Stomach (tissue), 8 donors: ENCODE measurements at regions not wholly inside any gene's neighbourhood (a gene's known extent, or its start where the extent isn't known, plus 50 kb on each side); places are given as distances from the start of the nearest gene placed in this dataset.
A peak's percentile ranks its signal among the peaks of the same experiment; 100 is the strongest.

Source experiments
- DNase-seq, 2 donors: peaks; one replicate each; pipeline versions ENCODE4 v3.0.0 to v3.0.0-alpha.2; 2013 to 2019
- H3K27ac ChIP-seq, 5 donors: fragments of 200-600 bp in 4 of 5; sonication (generic) in 4 of 5; one replicate each; pipeline ENCODE4 v1.5.1; 2013 to 2019; ENCODE audit warnings: mild to moderate bottlenecking in 1 of 5, moderate library complexity in 1 of 5
- H3K27me3 ChIP-seq, 3 donors: fragments of 200-600 bp; sonication (generic); one replicate each; pipeline ENCODE4 v1.5.1; 2017 to 2019; ENCODE audit warnings: mixed run types in 1 of 3
- H3K36me3 ChIP-seq, 4 donors: fragments of 200-600 bp; sonication (generic); 1 replicate in 3 of 4; 2 replicates in 1 of 4; pipeline ENCODE4 v1.5.1; 2016 to 2019
- H3K4me1 ChIP-seq, 4 donors: fragments of 200-600 bp; sonication (generic); one replicate each; pipeline ENCODE4 v1.5.1; 2016 to 2019
- H3K4me3 ChIP-seq, 4 donors: fragments of 200-600 bp; sonication (generic) in 3 of 4; one replicate each; pipeline ENCODE4 v1.5.1; 2016 to 2019; ENCODE audit warnings: mild to moderate bottlenecking in 1 of 4
- H3K9me3 ChIP-seq, 4 donors: fragments of 200-600 bp; sonication (generic); one replicate each; pipeline ENCODE4 v1.5.1; 2016 to 2019
- EP300 ChIP-seq: sonication (generic); formaldehyde crosslinking; IDR thresholded peaks from one replicate; pipeline ENCODE4 v1.6.1; 2017; ENCODE audit warnings: antibody characterized with exemption
- POLR2A ChIP-seq, 4 donors: fragments of 450-650 bp; IDR thresholded peaks; one replicate each; pipeline ENCODE4 v1.6.1; 2016; ENCODE audit warnings: antibody characterized with exemption in 4 of 4, control low read depth in 2 of 4, mild to moderate bottlenecking in 1 of 4, moderate library complexity in 1 of 4
- POLR2AphosphoS5 ChIP-seq, 3 donors: sonication (generic); formaldehyde crosslinking; IDR thresholded peaks; one replicate each; pipeline ENCODE4 v1.6.1; 2016; ENCODE audit warnings: antibody characterized with exemption in 3 of 3
- WGBS, 5 donors: extraction: QIAGEN DNeasy Blood & Tissue Kit in 3 of 5; methylation state at CpG; one replicate each; pipeline versions ENCODE4 v1.1.5 to v1.1.7; 2013 to 2018; 5-methylcytosine and 5-hydroxymethylcytosine counted together
- intact Hi-C: fragments of 100-400 bp; cut with DNase I; formaldehyde crosslinking; loops from one replicate; pipeline ENCODE4 v1.15.1; 2023; ENCODE audit warnings: low total_unique reads
- TF ChIP-seq, protein P1 (sequence below), 7 experiments: fragments of 450-650 bp in 4 of 7; fragments of 200-600 bp in 3 of 7; sonication (generic) in 3 of 7; IDR thresholded peaks; one replicate each; pipeline ENCODE4 v1.5.1; 2016 to 2019; ENCODE audit warnings: antibody characterized with exemption in 7 of 7, control low read depth in 2 of 7, mild to moderate bottlenecking in 1 of 7
- donor health status: healthy with polysubstance abuse.
- donor health status: Bipolar disorder and iron deficiency.
- donor health status: healthy.

DNA sequence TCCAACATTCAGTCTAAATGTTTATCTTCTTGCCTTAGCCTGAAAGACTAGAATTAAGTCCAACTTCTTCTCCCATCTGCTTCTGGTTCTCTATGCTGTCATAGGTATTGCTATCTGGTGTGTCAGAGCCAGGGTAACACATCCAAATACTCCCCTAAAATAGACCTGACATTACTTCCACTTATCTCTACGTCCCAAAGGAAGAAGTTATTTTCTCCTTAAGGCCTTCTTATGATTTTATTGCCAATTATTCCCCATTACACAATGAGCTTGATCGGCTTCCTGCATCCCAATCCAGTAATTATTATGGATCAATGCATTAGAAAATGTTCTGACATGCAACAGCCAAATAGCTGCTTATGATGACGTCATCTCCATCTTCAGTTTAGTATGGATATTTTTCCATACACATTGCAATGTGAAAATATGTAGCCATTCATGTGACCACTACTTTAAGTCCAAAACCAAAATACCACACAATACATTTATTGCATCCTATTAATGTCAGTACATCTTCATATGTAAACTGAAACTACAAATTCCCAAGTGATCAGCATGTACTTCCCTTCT is 555.5 kb downstream of the MAT2B start:
- Histone ChIP-seq H3K9me3 (no peaks in the 10 kb centered on the region), H3K27ac (no peak overlapping the region), H3K4me3 (no peak overlapping the region), H3K4me1 (no peaks in the 10 kb centered on the region), H3K36me3 (no peaks in the 10 kb centered on the region), H3K27me3 (no peaks in the 10 kb centered on the region)
- peak in 1 of 2 donors; percentile 3 for DNase-seq
- 64 to 79% (median 74%) methylated on average over 3 of the region's 3 CpGs for WGBS, 5 donors
- TF ChIP-seq POLR2AphosphoS5 (IDR thresholded peaks at IDR 0.05), result no peak
- TF ChIP-seq EP300, result no peak
- no peak for TF ChIP-seq POLR2A (IDR thresholded peaks at IDR 0.05)
- TF ChIP-seq, protein P1, sequence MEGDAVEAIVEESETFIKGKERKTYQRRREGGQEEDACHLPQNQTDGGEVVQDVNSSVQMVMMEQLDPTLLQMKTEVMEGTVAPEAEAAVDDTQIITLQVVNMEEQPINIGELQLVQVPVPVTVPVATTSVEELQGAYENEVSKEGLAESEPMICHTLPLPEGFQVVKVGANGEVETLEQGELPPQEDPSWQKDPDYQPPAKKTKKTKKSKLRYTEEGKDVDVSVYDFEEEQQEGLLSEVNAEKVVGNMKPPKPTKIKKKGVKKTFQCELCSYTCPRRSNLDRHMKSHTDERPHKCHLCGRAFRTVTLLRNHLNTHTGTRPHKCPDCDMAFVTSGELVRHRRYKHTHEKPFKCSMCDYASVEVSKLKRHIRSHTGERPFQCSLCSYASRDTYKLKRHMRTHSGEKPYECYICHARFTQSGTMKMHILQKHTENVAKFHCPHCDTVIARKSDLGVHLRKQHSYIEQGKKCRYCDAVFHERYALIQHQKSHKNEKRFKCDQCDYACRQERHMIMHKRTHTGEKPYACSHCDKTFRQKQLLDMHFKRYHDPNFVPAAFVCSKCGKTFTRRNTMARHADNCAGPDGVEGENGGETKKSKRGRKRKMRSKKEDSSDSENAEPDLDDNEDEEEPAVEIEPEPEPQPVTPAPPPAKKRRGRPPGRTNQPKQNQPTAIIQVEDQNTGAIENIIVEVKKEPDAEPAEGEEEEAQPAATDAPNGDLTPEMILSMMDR (IDR thresholded peaks at IDR 0.05), result no peak
- intact Hi-C loops, result no loop called here

DNA sequence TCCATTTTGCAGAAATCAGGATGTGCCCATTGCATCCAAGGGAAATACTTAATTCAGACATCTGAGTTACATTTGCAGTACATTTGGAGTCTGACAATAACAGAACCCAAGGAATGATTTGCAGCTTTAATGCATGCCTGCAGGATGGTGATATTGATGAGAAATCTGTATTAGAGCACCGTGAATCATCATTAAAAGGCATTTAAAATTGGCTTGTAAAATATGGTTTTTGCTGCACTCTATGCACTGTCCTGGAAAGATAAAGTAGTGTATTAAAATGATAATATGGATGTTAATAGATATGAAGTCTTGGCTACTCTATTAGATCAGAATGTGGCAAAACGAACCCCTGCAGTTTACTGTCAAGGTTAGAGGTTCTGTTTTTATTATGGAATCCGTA is 556.9 kb downstream of the MAT2B start:
- no peak overlapping the region for H3K4me3 ChIP-seq
- H3K36me3 ChIP-seq, result no peaks in the 10 kb centered on the region
- no peaks in the 10 kb centered on the region for H3K4me1 ChIP-seq
- H3K27ac ChIP-seq, result no peak overlapping the region
- 58 to 72% (median 63%) methylated on average over 3 of the region's 3 CpGs for WGBS, 5 donors
- no peaks in the 10 kb centered on the region for H3K9me3 ChIP-seq
- DNase-seq, result no peak
- TF ChIP-seq POLR2A (IDR thresholded peaks at IDR 0.05) (no peak), EP300 (no peak), POLR2AphosphoS5 (IDR thresholded peaks at IDR 0.05) (no peak)
- TF ChIP-seq, protein P1 (IDR thresholded peaks at IDR 0.05), result no peak
- no peaks in the 10 kb centered on the region for H3K27me3 ChIP-seq
- intact Hi-C loops, result no loop called here

DNA sequence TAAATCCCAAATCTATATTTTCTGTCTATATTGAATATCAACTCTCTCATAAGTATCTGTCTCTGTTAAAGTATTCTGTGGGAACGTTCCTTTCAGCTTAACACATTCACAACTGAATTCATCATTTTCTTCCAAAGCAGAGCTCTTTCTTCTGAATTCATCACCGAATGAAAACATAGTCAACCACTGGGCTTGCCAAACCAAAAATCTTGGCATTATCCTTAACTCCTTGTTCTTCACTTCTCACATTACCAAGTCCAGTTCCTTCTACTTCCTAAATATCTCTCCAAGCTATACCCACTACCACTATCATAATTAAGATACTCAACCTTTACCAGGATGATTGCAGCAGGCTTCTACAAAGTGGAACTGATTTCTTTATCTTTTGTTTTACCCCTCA is 559.8 kb downstream of the MAT2B start:
- Histone ChIP-seq H3K36me3 (no peaks in the 10 kb centered on the region), H3K27ac (no peak overlapping the region), H3K9me3 (peaks cover 0 to 13% (median 0%) of the 10 kb centered on the region in 4 donors), H3K4me1 (no peaks in the 10 kb centered on the region), H3K27me3 (no peaks in the 10 kb centered on the region), H3K4me3 (no peak overlapping the region)
- no peak for DNase-seq
- TF ChIP-seq EP300 (no peak), POLR2AphosphoS5 (IDR thresholded peaks at IDR 0.05) (no peak), POLR2A (IDR thresholded peaks at IDR 0.05) (no peak)
- TF ChIP-seq, protein P1 (IDR thresholded peaks at IDR 0.05), result no peak
- intact Hi-C loops, result no loop called here
- WGBS, 5 donors, result 76 to 91% (median 87%) methylated on average over 2 of the region's 2 CpGs

DNA sequence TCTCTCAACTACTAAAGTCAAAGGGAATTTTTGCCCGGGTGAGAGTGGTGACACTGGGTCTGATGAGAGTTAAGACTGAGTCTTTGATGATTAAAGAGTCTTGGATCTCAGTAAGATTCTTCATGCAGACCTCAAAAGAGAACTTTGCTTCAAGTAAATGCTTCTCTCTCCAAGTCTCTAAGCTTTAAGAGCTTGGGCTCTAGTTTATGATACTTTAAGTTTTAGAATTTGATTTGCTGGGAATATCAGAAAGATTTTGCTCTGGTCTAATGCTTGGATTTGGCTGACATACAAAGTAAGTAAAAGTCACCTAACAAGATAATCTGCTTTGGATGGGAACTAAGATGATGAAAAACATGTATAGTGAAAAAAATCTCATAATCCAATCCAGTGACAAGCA is 566.3 kb downstream of the MAT2B start:
- Histone ChIP-seq H3K27me3 (no peaks in the 10 kb centered on the region), H3K27ac (no peak overlapping the region), H3K4me1 (no peaks in the 10 kb centered on the region), H3K4me3 (no peak overlapping the region), H3K9me3 (peaks cover 0 to 13% (median 0%) of the 10 kb centered on the region in 4 donors), H3K36me3 (no peaks in the 10 kb centered on the region)
- TF ChIP-seq, protein P1 (IDR thresholded peaks at IDR 0.05), result no peak
- TF ChIP-seq POLR2A (IDR thresholded peaks at IDR 0.05) (no peak), EP300 (no peak), POLR2AphosphoS5 (IDR thresholded peaks at IDR 0.05) (no peak)
- no peak for DNase-seq
- intact Hi-C loops, result no loop called here
- 73 to 93% (median 86%) methylated on average over 1 of the region's 1 CpG for WGBS, 5 donors
